MM.1S (cell line): ENCODE measurements at regions not wholly inside any gene's neighbourhood (a gene's known extent, or its start where the extent isn't known, plus 50 kb on each side); places are given as distances from the start of the nearest gene placed in this dataset.

ENCODE experiments used
- DNase-seq: peaks from one replicate; pipeline ENCODE4 v3.0.0-alpha.2; 2015
- H2AFZ ChIP-seq: fragments of 300-600 bp; sonication (generic); 2 replicates; pipeline ENCODE4 v1.6.0; 2016; ENCODE audit warnings: antibody characterized with exemption, low read length
- H3F3A ChIP-seq: fragments of 300-600 bp; sonication (generic); 2 replicates; pipeline ENCODE4 v1.6.1; 2016; ENCODE audit warnings: mild to moderate bottlenecking, antibody characterized with exemption, low read length, moderate library complexity, mixed read lengths; ENCODE audit not compliant: insufficient read depth
- H3K27ac ChIP-seq: fragments of 300-600 bp; sonication (generic); 2 replicates; pipeline ENCODE4 v1.5.1; 2016; ENCODE audit warnings: mild to moderate bottlenecking, low read length
- H3K27me3 ChIP-seq: fragments of 300-600 bp; sonication (generic); replicated peaks from 2 replicates; pipeline ENCODE4 v1.6.0; 2016; ENCODE audit warnings: low read length; ENCODE audit not compliant: insufficient read depth
- H3K36me3 ChIP-seq: fragments of 300-600 bp; sonication (generic); replicated peaks from 2 replicates; pipeline ENCODE4 v1.6.1; 2016; ENCODE audit warnings: mild to moderate bottlenecking, low read length, mixed read lengths; ENCODE audit not compliant: insufficient read depth
- H3K4me1 ChIP-seq: fragments of 300-600 bp; sonication (generic); 2 replicates; pipeline ENCODE4 v1.6.1; 2016; ENCODE audit warnings: low read length, mixed read lengths
- H3K4me2 ChIP-seq: fragments of 300-600 bp; sonication (generic); 2 replicates; pipeline ENCODE4 v1.6.0; 2016; ENCODE audit warnings: low read depth, low read length
- H3K4me3 ChIP-seq: fragments of 300-600 bp; sonication (generic); 2 replicates; pipeline ENCODE4 v1.5.1; 2016; ENCODE audit warnings: low read length, mixed read lengths
- H3K79me2 ChIP-seq: fragments of 300-600 bp; sonication (generic); 2 replicates; pipeline ENCODE4 v1.6.1; 2016; ENCODE audit warnings: mixed run types, low read length, mixed read lengths
- H3K9ac ChIP-seq: fragments of 300-600 bp; sonication (generic); 2 replicates; pipeline ENCODE4 v1.6.1; 2016; ENCODE audit warnings: low read length, mixed read lengths
- H3K9me2 ChIP-seq: fragments of 300-600 bp; sonication (generic); replicated peaks from 2 replicates; pipeline ENCODE4 v1.6.1; 2016; ENCODE audit warnings: mild to moderate bottlenecking, low read length, mixed read lengths; ENCODE audit not compliant: insufficient read depth
- H3K9me3 ChIP-seq: fragments of 300-600 bp; sonication (generic); replicated peaks from 2 replicates; pipeline ENCODE4 v1.6.1; 2016; ENCODE audit warnings: mild to moderate bottlenecking, low read length, mixed read lengths; ENCODE audit not compliant: insufficient read depth
- H4K20me1 ChIP-seq: fragments of 300-600 bp; sonication (generic); 2 replicates; pipeline ENCODE4 v1.6.1; 2016; ENCODE audit warnings: mild to moderate bottlenecking, low read length, moderate library complexity, mixed read lengths; ENCODE audit not compliant: insufficient read depth
- EZH2 ChIP-seq: fragments of 300-600 bp; sonication (generic); optimal IDR thresholded peaks from 2 replicates; pipeline ENCODE3; 2017; ENCODE audit warnings: low read depth, mild to moderate bottlenecking, antibody characterized with exemption, low read length, mixed read lengths
- EZH2phosphoT487 ChIP-seq: fragments of 300-600 bp; sonication (generic); IDR thresholded peaks from 2 replicates; pipeline ENCODE4 v1.6.1; 2018; ENCODE audit warnings: antibody characterized with exemption, low read length
- TF ChIP-seq, protein P1 (sequence below): fragments of 300-600 bp; sonication (generic); IDR thresholded peaks from 2 replicates; pipeline ENCODE4 v1.5.1; 2016; ENCODE audit warnings: antibody characterized with exemption, low read length, mixed read lengths

- H3F3A ChIP-seq: peaks cover 23% of the 10 kb centered on the region
- H3K4me3 ChIP-seq: no peak overlapping the region
- no peaks in the 10 kb centered on the region for H3K79me2 ChIP-seq
- H4K20me1 ChIP-seq: no peaks in the 10 kb centered on the region
- H2AFZ ChIP-seq: no peak overlapping the region
- H3K4me2 ChIP-seq: no peak overlapping the region
- no peak for TF ChIP-seq EZH2
- TF ChIP-seq, protein P1, sequence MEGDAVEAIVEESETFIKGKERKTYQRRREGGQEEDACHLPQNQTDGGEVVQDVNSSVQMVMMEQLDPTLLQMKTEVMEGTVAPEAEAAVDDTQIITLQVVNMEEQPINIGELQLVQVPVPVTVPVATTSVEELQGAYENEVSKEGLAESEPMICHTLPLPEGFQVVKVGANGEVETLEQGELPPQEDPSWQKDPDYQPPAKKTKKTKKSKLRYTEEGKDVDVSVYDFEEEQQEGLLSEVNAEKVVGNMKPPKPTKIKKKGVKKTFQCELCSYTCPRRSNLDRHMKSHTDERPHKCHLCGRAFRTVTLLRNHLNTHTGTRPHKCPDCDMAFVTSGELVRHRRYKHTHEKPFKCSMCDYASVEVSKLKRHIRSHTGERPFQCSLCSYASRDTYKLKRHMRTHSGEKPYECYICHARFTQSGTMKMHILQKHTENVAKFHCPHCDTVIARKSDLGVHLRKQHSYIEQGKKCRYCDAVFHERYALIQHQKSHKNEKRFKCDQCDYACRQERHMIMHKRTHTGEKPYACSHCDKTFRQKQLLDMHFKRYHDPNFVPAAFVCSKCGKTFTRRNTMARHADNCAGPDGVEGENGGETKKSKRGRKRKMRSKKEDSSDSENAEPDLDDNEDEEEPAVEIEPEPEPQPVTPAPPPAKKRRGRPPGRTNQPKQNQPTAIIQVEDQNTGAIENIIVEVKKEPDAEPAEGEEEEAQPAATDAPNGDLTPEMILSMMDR: peak; percentile 20; the same call in 1 of the 2 replicates
- no peaks in the 10 kb centered on the region for H3K36me3 ChIP-seq
- H3K27ac ChIP-seq: no peak overlapping the region
- no peak overlapping the region for H3K9ac ChIP-seq
- no peak for DNase-seq
- H3K9me2 ChIP-seq: no peaks in the 10 kb centered on the region
- H3K4me1 ChIP-seq: peaks cover 32% of the 10 kb centered on the region
- H3K9me3 ChIP-seq: no peaks in the 10 kb centered on the region
- no peaks in the 10 kb centered on the region for H3K27me3 ChIP-seq
Measured at GRCh38 chr10:113980408-113981087, 63.1 kb upstream of the ADRB1 start.

DNA sequence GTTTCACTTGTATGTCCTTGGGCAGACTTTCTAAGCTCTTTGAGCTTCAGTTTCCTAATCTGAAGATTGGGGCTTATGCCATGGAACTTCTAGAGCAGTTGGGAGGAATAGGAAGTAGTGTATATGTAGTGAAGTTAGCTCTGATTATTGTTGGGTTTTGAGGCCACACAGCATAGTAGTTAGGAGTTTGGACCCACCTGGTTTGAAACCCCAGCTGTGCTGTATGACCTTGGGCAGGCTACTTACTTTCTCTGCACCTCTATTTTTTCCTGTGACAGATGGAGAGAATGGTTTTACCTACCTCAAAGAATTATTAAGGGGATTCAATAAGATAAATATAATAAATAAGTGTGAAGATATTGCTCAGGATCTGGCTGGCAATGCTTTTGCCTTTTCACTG, 61.4 kb upstream of the ADRB1 start:
- H3K9me2 ChIP-seq: no peaks in the 10 kb centered on the region
- H3K27me3 ChIP-seq: no peaks in the 10 kb centered on the region
- H3K4me3 ChIP-seq: no peak overlapping the region
- no peaks in the 10 kb centered on the region for H3K36me3 ChIP-seq
- H3K9ac ChIP-seq: peak overlapping the region; percentile 42; the same call in 1 of the 2 replicates
- no peak for TF ChIP-seq EZH2
- TF ChIP-seq, protein P1: no peak
- TF ChIP-seq EZH2phosphoT487: no peak
- H3K9me3 ChIP-seq: no peaks in the 10 kb centered on the region
- H3K4me1 ChIP-seq: peaks cover 32% of the 10 kb centered on the region
- peak overlapping the region; percentile 91 for H3K4me2 ChIP-seq
- peak overlapping the region; percentile 76; the same call in 1 of the 2 replicates for H2AFZ ChIP-seq
- DNase-seq: no peak
- peaks cover 23% of the 10 kb centered on the region for H3F3A ChIP-seq
- no peaks in the 10 kb centered on the region for H4K20me1 ChIP-seq
- H3K79me2 ChIP-seq: no peaks in the 10 kb centered on the region
- H3K27ac ChIP-seq: peak overlapping the region; percentile 90

- TF ChIP-seq EZH2phosphoT487 (no peak), EZH2 (no peak)
- TF ChIP-seq, protein P1: no peak
- Histone ChIP-seq H2AFZ (peak overlapping the region; percentile 76), H3K9ac (peak overlapping the region; percentile 42)
Measured at GRCh38 chr10:113982769-113983168, 60.9 kb upstream of the ADRB1 start.

More at GRCh38 chr10:113982769-113983168, 60.9 kb upstream of the ADRB1 start:
- no peaks in the 10 kb centered on the region for H3K9me3 ChIP-seq
- H4K20me1 ChIP-seq: no peaks in the 10 kb centered on the region
- peak overlapping the region; percentile 91 for H3K4me2 ChIP-seq
- H3K27me3 ChIP-seq: no peaks in the 10 kb centered on the region; the same call in 1 of the 2 replicates
- DNase-seq: peak; percentile 92
- peaks cover 23% of the 10 kb centered on the region for H3F3A ChIP-seq
- no peaks in the 10 kb centered on the region for H3K36me3 ChIP-seq
- peaks cover 32% of the 10 kb centered on the region for H3K4me1 ChIP-seq
- no peaks in the 10 kb centered on the region for H3K9me2 ChIP-seq
- H3K79me2 ChIP-seq: no peaks in the 10 kb centered on the region
- peak overlapping the region; percentile 90 for H3K27ac ChIP-seq
- H3K4me3 ChIP-seq: peak overlapping the region; percentile 33
